Neural cell (in vitro differentiated cells): ENCODE measurements at regions not wholly inside any gene's neighbourhood (a gene's known extent, or its start where the extent isn't known, plus 50 kb on each side); places are given as distances from the start of the nearest gene placed in this dataset.

Experiments
- H2AFZ ChIP-seq: fragments of 200-600, 300-800 bp; sonication (generic), shearing (Covaris generic); 2 replicates; pipeline ENCODE4 v1.6.0; 2014; ENCODE audit warnings: low read depth, mild to moderate bottlenecking, antibody characterized with exemption, low read length, moderate library complexity
- H3F3A ChIP-seq: fragments of 200-600 bp; shearing (Covaris generic); 2 replicates; pipeline ENCODE4 v1.6.1; 2016; ENCODE audit warnings: mild to moderate bottlenecking, moderate library complexity, mixed read lengths, antibody characterized with exemption, low read length; ENCODE audit not compliant: insufficient read depth, poor library complexity, severe bottlenecking
- H3K27ac ChIP-seq: fragments of 200-600, 300-800 bp; sonication (generic), shearing (Covaris generic); 2 replicates; pipeline ENCODE4 v1.5.1; 2014; ENCODE audit warnings: mild to moderate bottlenecking, low read length, moderate library complexity
- H3K27me3 ChIP-seq: fragments of 300-800, 200-600 bp; sonication (generic), shearing (Covaris generic); 2 replicates; pipeline ENCODE4 v1.6.0; 2014; ENCODE audit warnings: mild to moderate bottlenecking, low read depth, low read length, moderate library complexity; ENCODE audit not compliant: insufficient read depth
- H3K36me3 ChIP-seq: fragments of 300-800, 200-600 bp; sonication (generic), shearing (Covaris generic); 2 replicates; pipeline ENCODE4 v1.5.1; 2014; ENCODE audit warnings: mild to moderate bottlenecking, antibody characterized with exemption, low read length, moderate library complexity; ENCODE audit not compliant: insufficient read depth
- H3K4me2 ChIP-seq: fragments of 300-800, 200-600 bp; sonication (generic), shearing (Covaris generic); 2 replicates; pipeline ENCODE4 v1.6.0; 2014; ENCODE audit warnings: mild to moderate bottlenecking, low read length
- H3K4me3 ChIP-seq: fragments of 300-800, 200-600 bp; sonication (generic), shearing (Covaris generic); 2 replicates; pipeline ENCODE4 v1.5.1; 2014; ENCODE audit warnings: mild to moderate bottlenecking, low read length, moderate library complexity
- H3K79me2 ChIP-seq: fragments of 200-600 bp; shearing (Covaris generic); replicated peaks from 2 replicates; pipeline ENCODE4 v1.6.0; 2014; ENCODE audit warnings: mild to moderate bottlenecking, low read length, moderate library complexity; ENCODE audit not compliant: insufficient read depth
- H3K9ac ChIP-seq: fragments of 300-800, 200-600 bp; sonication (generic), shearing (Covaris generic); 2 replicates; pipeline ENCODE4 v1.6.1; 2016; ENCODE audit warnings: mild to moderate bottlenecking, low read length, mixed read lengths
- H3K9me2 ChIP-seq: fragments of 200-600 bp; shearing (Covaris generic); 2 replicates; pipeline ENCODE4 v1.6.1; 2016; ENCODE audit warnings: mild to moderate bottlenecking, low read length, mixed read lengths; ENCODE audit not compliant: insufficient read depth
- H3K9me3 ChIP-seq: fragments of 200-600, 300-800 bp; sonication (generic), shearing (Covaris generic); 2 replicates; pipeline ENCODE4 v1.6.1; 2016; ENCODE audit warnings: mild to moderate bottlenecking, mixed run types, low read length, moderate library complexity, mixed read lengths
- H4K20me1 ChIP-seq: fragments of 200-600 bp; shearing (Covaris generic); 2 replicates; pipeline ENCODE4 v1.6.1; 2016; ENCODE audit warnings: mild to moderate bottlenecking, mixed run types; ENCODE audit not compliant: insufficient read depth
- EP300 ChIP-seq: fragments of 450-650 bp; conservative IDR thresholded peaks from 2 replicates; pipeline ENCODE4 v1.6.1; 2014; ENCODE audit warnings: antibody characterized with exemption, mild to moderate bottlenecking, moderate library complexity; ENCODE audit not compliant: poor library complexity, severe bottlenecking
- POLR2AphosphoS5 ChIP-seq: IDR thresholded peaks from 2 replicates; pipeline ENCODE4 v1.6.1; 2012
- REST ChIP-seq: IDR thresholded peaks from 2 replicates; pipeline ENCODE4 v1.6.1; 2012; ENCODE audit warnings: borderline replicate concordance
- TAF1 ChIP-seq: IDR thresholded peaks from 2 replicates; pipeline ENCODE4 v1.6.1; 2012; ENCODE audit warnings: low read depth
- TF ChIP-seq, protein P1 (sequence below): fragments of 450-650 bp; IDR thresholded peaks from 2 replicates; pipeline ENCODE4 v1.5.1; 2014; ENCODE audit warnings: antibody characterized with exemption, mild to moderate bottlenecking, moderate library complexity; ENCODE audit not compliant: poor library complexity, severe bottlenecking

GRCh38 chr2:103254611-103255010, 492.8 kb downstream of the TMEM182 start:
- H3K4me2 ChIP-seq = no peak overlapping the region
- H3K79me2 ChIP-seq = no peaks in the 10 kb centered on the region
- H3K36me3 ChIP-seq = no peaks in the 10 kb centered on the region
- H3F3A ChIP-seq = no peaks in the 10 kb centered on the region
- H3K27ac ChIP-seq = no peak overlapping the region
- H3K9me2 ChIP-seq = no peaks in the 10 kb centered on the region
- H3K27me3 ChIP-seq = no peaks in the 10 kb centered on the region
- no peak overlapping the region for H3K4me3 ChIP-seq
- H2AFZ ChIP-seq = no peak overlapping the region
- no peak overlapping the region for H3K9ac ChIP-seq
- no peaks in the 10 kb centered on the region for H4K20me1 ChIP-seq
- TF ChIP-seq EP300 (peak; percentile 96), TAF1 (no peak), REST (peak; percentile 79), POLR2AphosphoS5 (peak; percentile 78)
- no peaks in the 10 kb centered on the region for H3K9me3 ChIP-seq

DNA sequence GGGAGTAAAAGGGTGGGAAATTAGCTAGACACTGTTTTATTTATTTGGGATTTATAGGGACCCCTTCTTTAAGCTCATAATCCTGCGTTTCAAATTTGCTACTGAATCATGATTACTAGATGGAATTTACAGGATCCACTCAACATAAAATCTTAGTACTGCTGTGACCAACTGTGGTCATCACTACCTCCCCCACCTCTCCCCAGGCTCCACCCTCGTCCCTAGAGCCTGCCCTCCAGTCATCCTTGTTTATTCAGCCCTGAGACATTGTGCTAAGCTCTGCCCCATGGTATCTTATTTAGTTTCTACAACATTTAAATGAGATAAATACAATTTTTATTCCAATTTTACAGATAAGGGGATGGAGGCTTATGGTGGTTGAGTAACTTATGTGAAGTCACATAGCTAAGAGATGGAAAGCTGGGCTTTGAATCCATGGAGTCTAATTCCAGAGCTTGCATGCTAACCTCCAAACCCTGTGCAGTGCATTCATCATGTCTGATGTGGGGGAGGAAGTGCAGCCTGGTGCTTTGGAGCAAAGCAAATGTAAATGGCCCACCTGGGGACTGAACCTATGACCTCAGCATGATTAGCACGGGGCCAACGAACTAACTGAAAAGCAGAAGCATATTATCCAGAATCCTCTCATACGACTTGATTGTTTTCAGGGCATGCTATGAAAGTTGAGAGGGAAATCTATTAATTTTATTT, 502.4 kb downstream of the TMEM182 start:
- Histone ChIP-seq H3K36me3 (no peaks in the 10 kb centered on the region), H3K27ac (no peak overlapping the region), H3K9me3 (no peaks in the 10 kb centered on the region), H3K9me2 (no peaks in the 10 kb centered on the region), H3K4me2 (no peak overlapping the region), H2AFZ (no peak overlapping the region), H3K27me3 (no peaks in the 10 kb centered on the region), H4K20me1 (no peaks in the 10 kb centered on the region), H3K4me3 (no peak overlapping the region), H3K79me2 (no peaks in the 10 kb centered on the region), H3K9ac (no peak overlapping the region), H3F3A (no peaks in the 10 kb centered on the region)
- TF ChIP-seq, protein P1, sequence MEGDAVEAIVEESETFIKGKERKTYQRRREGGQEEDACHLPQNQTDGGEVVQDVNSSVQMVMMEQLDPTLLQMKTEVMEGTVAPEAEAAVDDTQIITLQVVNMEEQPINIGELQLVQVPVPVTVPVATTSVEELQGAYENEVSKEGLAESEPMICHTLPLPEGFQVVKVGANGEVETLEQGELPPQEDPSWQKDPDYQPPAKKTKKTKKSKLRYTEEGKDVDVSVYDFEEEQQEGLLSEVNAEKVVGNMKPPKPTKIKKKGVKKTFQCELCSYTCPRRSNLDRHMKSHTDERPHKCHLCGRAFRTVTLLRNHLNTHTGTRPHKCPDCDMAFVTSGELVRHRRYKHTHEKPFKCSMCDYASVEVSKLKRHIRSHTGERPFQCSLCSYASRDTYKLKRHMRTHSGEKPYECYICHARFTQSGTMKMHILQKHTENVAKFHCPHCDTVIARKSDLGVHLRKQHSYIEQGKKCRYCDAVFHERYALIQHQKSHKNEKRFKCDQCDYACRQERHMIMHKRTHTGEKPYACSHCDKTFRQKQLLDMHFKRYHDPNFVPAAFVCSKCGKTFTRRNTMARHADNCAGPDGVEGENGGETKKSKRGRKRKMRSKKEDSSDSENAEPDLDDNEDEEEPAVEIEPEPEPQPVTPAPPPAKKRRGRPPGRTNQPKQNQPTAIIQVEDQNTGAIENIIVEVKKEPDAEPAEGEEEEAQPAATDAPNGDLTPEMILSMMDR = no peak
- TF ChIP-seq TAF1 = no peak
- no peak for TF ChIP-seq REST
